Spleen (tissue), 11 donors: ENCODE measurements at regions not wholly inside any gene's neighbourhood (a gene's known extent, or its start where the extent isn't known, plus 50 kb on each side); places are given as distances from the start of the nearest gene placed in this dataset.

Source experiments
- DNase-seq: peaks from one replicate; pipeline ENCODE4 v3.0.0-alpha.2; 2020
- H3K27ac ChIP-seq, 8 donors: fragments of 200-600 bp; sonication (generic) in 7 of 8; 1 replicate in 4 of 8; 2 replicates in 4 of 8; pipeline versions ENCODE4 v1.5.0 to v1.8.0; 2016 to 2021; ENCODE audit warnings: inconsistent platforms in 4 of 8, mild to moderate bottlenecking in 4 of 8, moderate library complexity in 1 of 8
- H3K27me3 ChIP-seq, 7 donors: fragments of 200-600 bp; sonication (generic) in 6 of 7; replicated peaks in 1 of 7; 1 replicate in 4 of 7; 2 replicates in 3 of 7; pipeline versions ENCODE4 v1.5.0 to v1.8.0; 2016 to 2021; ENCODE audit warnings: inconsistent platforms in 3 of 7, mild to moderate bottlenecking in 1 of 7
- H3K36me3 ChIP-seq, 6 donors: fragments of 200-600 bp; sonication (generic) in 5 of 6; 1 replicate in 4 of 6; 2 replicates in 2 of 6; pipeline versions ENCODE4 v1.5.0 to v1.8.0; 2016 to 2021; ENCODE audit warnings: inconsistent platforms in 2 of 6
- H3K4me1 ChIP-seq, 6 donors: fragments of 200-600 bp; sonication (generic) in 5 of 6; 1 replicate in 3 of 6; 2 replicates in 3 of 6; pipeline versions ENCODE4 v1.5.0 to v1.8.0; 2016 to 2021; ENCODE audit warnings: inconsistent platforms in 3 of 6
- H3K4me3 ChIP-seq, 8 donors: fragments of 200-600 bp; sonication (generic) in 7 of 8; 1 replicate in 4 of 8; 2 replicates in 4 of 8; pipeline versions ENCODE4 v1.5.0 to v1.8.0; 2016 to 2021; ENCODE audit warnings: inconsistent platforms in 4 of 8, mild to moderate bottlenecking in 4 of 8, moderate library complexity in 2 of 8
- H3K9me3 ChIP-seq, 8 donors: fragments of 200-600 bp; sonication (generic) in 7 of 8; 1 replicate in 4 of 8; 2 replicates in 4 of 8; pipeline versions ENCODE4 v1.5.0 to v1.8.0; 2016 to 2021; ENCODE audit warnings: inconsistent platforms in 4 of 8
- CTCF ChIP-seq, 11 experiments: fragments of 200-600 bp in 7 of 11; fragments of 450-650 bp in 4 of 11; sonication (generic) in 4 of 11; IDR thresholded peaks in 8 of 11; conservative IDR thresholded peaks in 3 of 11; 1 replicate in 7 of 11; 2 replicates in 4 of 11; pipeline versions ENCODE4 v1.4.0 to v1.8.0; 2016 to 2021; ENCODE audit warnings: antibody characterized with exemption in 11 of 11, inconsistent platforms in 4 of 11, mild to moderate bottlenecking in 1 of 11
- POLR2A ChIP-seq, 3 donors: fragments of 450-650 bp; IDR thresholded peaks; one replicate each; pipeline ENCODE4 v1.5.1; 2017; ENCODE audit warnings: antibody characterized with exemption in 3 of 3, mild to moderate bottlenecking in 1 of 3
- POLR2AphosphoS5 ChIP-seq, 3 donors: sonication (generic); formaldehyde crosslinking; IDR thresholded peaks; one replicate each; pipeline ENCODE4 v1.5.1; 2017; ENCODE audit warnings: antibody characterized with exemption in 3 of 3
- WGBS, 5 donors: extraction: QIAGEN DNeasy Blood & Tissue Kit in 3 of 5; methylation state at CpG; one replicate each; pipeline versions ENCODE4 v1.1.5 to v1.1.7; 2013 to 2018; 5-methylcytosine and 5-hydroxymethylcytosine counted together
- intact Hi-C: fragments of 100-400 bp; cut with DNase I; formaldehyde crosslinking; loops from one replicate; pipeline ENCODE4 v1.15.0; 2023; ENCODE audit warnings: low total_unique reads
- donor health status: healthy with polysubstance abuse.
- donor health status: DM: no; HTN: no; CAD: no; lungs with moderate emphysema.
- donor health status: DM: no; HTN: no; CAD: no.
- donor health status: Bipolar disorder and iron deficiency.
- donor health status: healthy.
- donor health status: DM: no; HTN: no; CAD: no.
- donor health status: DM: yes; HTN: yes; CAD: no.

GRCh38 chr17:77439189-77440018 is 298.6 kb downstream of the SEC14L1 start:
- Histone ChIP-seq H3K9me3 (no peaks in the 10 kb centered on the region), H3K4me1 (peaks cover 94 to 100% (median 100%) of the 10 kb centered on the region in 6 donors), H3K27me3 (no peaks in the 10 kb centered on the region), H3K27ac (peak overlapping the region; percentile 71 to 97 (median 92)), H3K36me3 (peaks cover 0 to 4% (median 0%) of the 10 kb centered on the region in 6 donors), H3K4me3 (peak overlapping the region in 1 of 8 donors; percentile 11)
- WGBS, 5 donors, result 33 to 41% (median 35%) methylated on average over 2 to 15 of the region's 15 CpGs
- intact Hi-C loops, result no loop called here
- TF ChIP-seq POLR2AphosphoS5 (IDR thresholded peaks at IDR 0.05), result peak in 2 of 3 donors; percentile 7 to 22
- no peak for TF ChIP-seq CTCF (IDR thresholded peaks at IDR 0.05 in 8 of 11, conservative IDR thresholded peaks at IDR 0.05 in 3 of 11)
- no peak for DNase-seq

- Histone ChIP-seq H3K27ac (peak overlapping the region; percentile 71 to 97 (median 92)), H3K4me3 (peak overlapping the region in 1 of 8 donors; percentile 52), H3K4me1 (peaks cover 94 to 100% (median 100%) of the 10 kb centered on the region in 6 donors), H3K27me3 (no peaks in the 10 kb centered on the region), H3K9me3 (no peaks in the 10 kb centered on the region), H3K36me3 (no peaks in the 10 kb centered on the region)
- WGBS, 5 donors, result 17 to 31% (median 26%) methylated on average over 11 to 12 of the region's 12 CpGs
- TF ChIP-seq POLR2AphosphoS5 (IDR thresholded peaks at IDR 0.05) (peak; percentile 70 to 78 (median 75)), CTCF (IDR thresholded peaks at IDR 0.05 in 8 of 11, conservative IDR thresholded peaks at IDR 0.05 in 3 of 11) (no peak), POLR2A (IDR thresholded peaks at IDR 0.05) (no peak)
- peak; percentile 89 for DNase-seq
- intact Hi-C loops, result no loop called here
Measured at GRCh38 chr17:77440560-77440981, 299.8 kb downstream of the SEC14L1 start.

- Histone ChIP-seq H3K27me3 (no peaks in the 10 kb centered on the region), H3K36me3 (no peaks in the 10 kb centered on the region), H3K27ac (peak overlapping the region; percentile 71 to 97 (median 92)), H3K4me1 (peaks cover 94 to 100% (median 100%) of the 10 kb centered on the region in 6 donors), H3K9me3 (no peaks in the 10 kb centered on the region), H3K4me3 (peak overlapping the region in 2 of 8 donors; percentile 2 to 52)
- 21 to 30% (median 25%) methylated on average over 11 to 15 of the region's 15 CpGs for WGBS, 5 donors
- DNase-seq, result peak; percentile 90
- TF ChIP-seq POLR2AphosphoS5 (IDR thresholded peaks at IDR 0.05), result peak; percentile 22 to 88 (median 37)
- TF ChIP-seq POLR2A (IDR thresholded peaks at IDR 0.05), result peak in 2 of 3 donors; percentile 5 to 26
- peak in 4 of 11 experiments; percentile 6 to 28 (median 13) for TF ChIP-seq CTCF (IDR thresholded peaks at IDR 0.05 in 8 of 11, conservative IDR thresholded peaks at IDR 0.05 in 3 of 11)
- intact Hi-C loops, result no loop called here
Measured at GRCh38 chr17:77441130-77441920, 300.6 kb downstream of the SEC14L1 start.
